MCF 10A (cell line): ENCODE measurements at regions not wholly inside any gene's neighbourhood (a gene's known extent, or its start where the extent isn't known, plus 50 kb on each side); places are given as distances from the start of the nearest gene placed in this dataset.

Experiments used
- BruUV-seq: library from RNA; stranded (reverse); fragments of 400-500 nt; replicated peaks from 2 replicates; lab custom pipeline; 2021; lab: Mats Ljungman, UMichigan
- CTCF ChIA-PET: fragments of 300-600 bp; sonication (Branson Sonifier 250); formaldehyde crosslinking; extraction: SDS; loops from one replicate; lab custom pipeline; 2021; ENCODE audit warnings: antibody characterized with exemption, inconsistent platforms; lab: Yijun Ruan, JAX
- POLR2A ChIA-PET: fragments of 300-600, 350-650 bp; sonication (Branson Sonifier 250); formaldehyde crosslinking; extraction: SDS; loops from one replicate; lab custom pipeline; 2020; ENCODE audit warnings: antibody characterized with exemption, inconsistent platforms; lab: Yijun Ruan, JAX
- DNase-seq: peaks from one replicate; pipeline ENCODE4 v3.0.0-alpha.2; 2018; ENCODE audit not compliant: unreplicated experiment
- H3K27ac Mint-ChIP-seq: one replicate; pipeline ENCODE4 v1.8.0; 2022; ENCODE audit warnings: mild to moderate bottlenecking, low read depth, mixed read lengths; ENCODE audit not compliant: unreplicated experiment
- H3K27me3 Mint-ChIP-seq: one replicate; pipeline ENCODE4 v1.8.0; 2022; ENCODE audit warnings: mixed read lengths; ENCODE audit not compliant: insufficient read depth, unreplicated experiment
- H3K36me3 Mint-ChIP-seq: one replicate; pipeline ENCODE4 v1.8.0; 2022; ENCODE audit warnings: mild to moderate bottlenecking, moderate library complexity, mixed read lengths; ENCODE audit not compliant: insufficient read depth, unreplicated experiment
- H3K4me1 Mint-ChIP-seq: one replicate; pipeline ENCODE4 v1.8.0; 2022; ENCODE audit warnings: mixed read lengths; ENCODE audit not compliant: insufficient read depth, unreplicated experiment
- H3K4me3 Mint-ChIP-seq: one replicate; pipeline ENCODE4 v1.8.0; 2022; ENCODE audit warnings: mild to moderate bottlenecking, moderate library complexity, mixed read lengths; ENCODE audit not compliant: unreplicated experiment
- H3K9me3 Mint-ChIP-seq: one replicate; pipeline ENCODE4 v1.8.0; 2022; ENCODE audit warnings: mixed read lengths; ENCODE audit not compliant: unreplicated experiment
- intact Hi-C: fragments of 100-400 bp; cut with micrococcal nuclease; formaldehyde crosslinking; loops from 2 replicates; pipeline ENCODE4 v1.14.1; 2022
- TF ChIP-seq, protein P1 (sequence below): fragments of 200-600 bp; IDR thresholded peaks from one replicate; pipeline ENCODE4 v1.8.0; 2022; ENCODE audit warnings: antibody characterized with exemption, mild to moderate bottlenecking; ENCODE audit not compliant: unreplicated experiment

DNA sequence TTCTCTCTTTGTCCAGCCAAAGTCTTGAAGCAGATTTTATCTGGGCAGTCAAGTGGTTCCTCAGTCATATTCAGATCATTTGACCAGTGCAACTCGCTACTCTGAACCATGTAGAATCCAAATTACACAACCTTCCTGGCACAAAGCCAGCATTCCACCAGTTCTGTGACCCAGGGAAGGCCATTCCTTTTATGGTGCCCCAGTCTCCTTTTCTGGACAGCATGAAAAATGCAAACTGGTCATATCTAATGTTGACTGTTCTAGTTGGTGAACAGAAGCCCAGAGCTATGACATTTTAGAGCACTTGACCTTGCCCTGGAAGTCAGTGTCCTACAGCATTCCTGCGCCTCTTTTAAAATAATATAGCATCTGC lies 364.6 kb downstream of the BRINP1 start:
- intact Hi-C loops = no loop called here
- BruUV-seq = no TSS peak
- Mint-ChIP-seq H3K36me3 (no peaks in the 10 kb centered on the region), H3K9me3 (no peaks in the 10 kb centered on the region), H3K27ac (no peak overlapping the region), H3K27me3 (no peaks in the 10 kb centered on the region), H3K4me1 (no peaks in the 10 kb centered on the region), H3K4me3 (no peak overlapping the region)
- ChIA-PET POLR2A (no interaction called here), CTCF (interaction anchor here (0.6 kb wide), 1 partner anchor 13 kb away, joined by 3 read pairs; no protein-coding TSS in a partner anchor)
- peak; percentile 88 for DNase-seq
- TF ChIP-seq, protein P1, sequence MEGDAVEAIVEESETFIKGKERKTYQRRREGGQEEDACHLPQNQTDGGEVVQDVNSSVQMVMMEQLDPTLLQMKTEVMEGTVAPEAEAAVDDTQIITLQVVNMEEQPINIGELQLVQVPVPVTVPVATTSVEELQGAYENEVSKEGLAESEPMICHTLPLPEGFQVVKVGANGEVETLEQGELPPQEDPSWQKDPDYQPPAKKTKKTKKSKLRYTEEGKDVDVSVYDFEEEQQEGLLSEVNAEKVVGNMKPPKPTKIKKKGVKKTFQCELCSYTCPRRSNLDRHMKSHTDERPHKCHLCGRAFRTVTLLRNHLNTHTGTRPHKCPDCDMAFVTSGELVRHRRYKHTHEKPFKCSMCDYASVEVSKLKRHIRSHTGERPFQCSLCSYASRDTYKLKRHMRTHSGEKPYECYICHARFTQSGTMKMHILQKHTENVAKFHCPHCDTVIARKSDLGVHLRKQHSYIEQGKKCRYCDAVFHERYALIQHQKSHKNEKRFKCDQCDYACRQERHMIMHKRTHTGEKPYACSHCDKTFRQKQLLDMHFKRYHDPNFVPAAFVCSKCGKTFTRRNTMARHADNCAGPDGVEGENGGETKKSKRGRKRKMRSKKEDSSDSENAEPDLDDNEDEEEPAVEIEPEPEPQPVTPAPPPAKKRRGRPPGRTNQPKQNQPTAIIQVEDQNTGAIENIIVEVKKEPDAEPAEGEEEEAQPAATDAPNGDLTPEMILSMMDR = no peak

DNA sequence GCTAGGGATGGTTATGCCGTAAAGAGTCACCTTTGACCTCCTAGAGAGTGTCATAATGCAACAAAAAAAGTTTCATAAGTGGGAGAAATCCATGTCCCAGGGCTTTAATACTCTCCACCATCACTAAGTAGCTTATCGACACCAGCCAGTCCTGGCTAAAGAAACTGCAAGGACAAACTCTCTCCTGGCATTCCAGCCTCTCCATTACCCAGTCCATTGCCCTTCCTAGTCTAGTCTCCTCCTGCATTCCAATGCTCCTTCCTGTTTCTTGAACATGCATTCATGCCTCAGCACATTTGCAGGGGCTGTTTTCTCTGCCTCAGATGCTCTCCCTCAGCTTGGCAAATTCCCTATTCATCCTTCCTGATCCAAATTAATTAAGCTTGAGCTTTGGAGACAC lies 364.1 kb downstream of the BRINP1 start:
- Mint-ChIP-seq H3K4me1 (no peaks in the 10 kb centered on the region), H3K27me3 (no peaks in the 10 kb centered on the region), H3K27ac (no peak overlapping the region), H3K36me3 (no peaks in the 10 kb centered on the region), H3K9me3 (no peaks in the 10 kb centered on the region), H3K4me3 (no peak overlapping the region)
- DNase-seq = peak; percentile 16
- CTCF ChIA-PET = interaction anchor here (0.6 kb wide), 1 partner anchor 14 kb away, joined by 3 read pairs; no protein-coding TSS in a partner anchor
- POLR2A ChIA-PET = no interaction called here
- no TSS peak for BruUV-seq
- TF ChIP-seq, protein P1 = no peak
- intact Hi-C loops = no loop called here

DNA sequence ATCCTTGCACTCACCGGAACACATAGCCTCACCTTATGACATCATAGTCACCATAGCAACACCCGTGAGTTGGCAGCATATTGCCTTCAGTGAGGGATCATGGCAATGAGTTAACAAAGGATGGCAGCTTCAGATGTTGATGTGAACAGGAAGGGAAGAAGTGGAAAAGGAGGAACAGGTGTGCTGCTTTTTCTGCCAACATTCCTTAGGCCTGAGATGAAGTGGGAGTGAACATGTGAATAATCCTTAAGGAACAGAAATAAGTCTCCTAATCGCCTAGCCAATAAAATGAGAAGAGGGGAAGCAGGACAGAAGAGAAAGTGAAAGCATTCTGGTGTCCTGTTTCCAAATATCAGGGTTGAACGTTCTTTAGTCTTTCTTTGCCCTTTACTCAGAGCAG lies 360.0 kb downstream of the BRINP1 start:
- Mint-ChIP-seq H3K36me3 (no peaks in the 10 kb centered on the region), H3K4me3 (peak overlapping the region; percentile 41), H3K4me1 (no peaks in the 10 kb centered on the region), H3K9me3 (peaks cover 8% of the 10 kb centered on the region), H3K27me3 (no peaks in the 10 kb centered on the region), H3K27ac (no peak overlapping the region)
- TF ChIP-seq, protein P1 = no peak
- intact Hi-C loops = no loop called here
- CTCF ChIA-PET = no interaction called here
- BruUV-seq = no TSS peak
- POLR2A ChIA-PET = no interaction called here
- peak; percentile 77 for DNase-seq

DNA sequence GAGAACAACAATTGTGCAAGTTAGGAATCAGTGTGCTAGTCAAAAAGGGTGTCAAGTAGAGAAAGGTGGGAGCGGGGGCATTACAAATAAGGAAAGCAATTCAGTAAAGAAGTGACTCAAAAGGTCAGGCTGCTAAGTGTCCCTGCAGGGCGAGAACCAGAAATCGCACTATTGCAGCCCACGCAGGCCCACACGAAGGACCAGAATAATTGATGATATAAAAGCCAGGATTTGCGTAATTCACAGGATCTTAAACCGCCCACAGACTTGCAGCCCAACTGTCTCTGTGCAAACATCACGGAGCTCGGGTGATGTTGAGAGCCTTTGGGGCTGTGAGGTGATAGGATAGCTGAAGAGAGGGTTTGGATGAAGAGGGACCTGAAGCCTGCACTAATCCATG lies 349.0 kb downstream of the BRINP1 start:
- H3K4me3 Mint-ChIP-seq = no peak overlapping the region
- no peak overlapping the region for H3K27ac Mint-ChIP-seq
- intact Hi-C loops = no loop called here
- no peaks in the 10 kb centered on the region for H3K27me3 Mint-ChIP-seq
- DNase-seq = no peak
- no TSS peak for BruUV-seq
- H3K4me1 Mint-ChIP-seq = no peaks in the 10 kb centered on the region
- peaks cover 41% of the 10 kb centered on the region for H3K9me3 Mint-ChIP-seq
- ChIA-PET CTCF (interaction anchor here (0.6 kb wide), 2 partner anchors 67 to 711 kb away, joined by 3 read pairs; no protein-coding TSS in a partner anchor), POLR2A (no interaction called here)
- H3K36me3 Mint-ChIP-seq = no peaks in the 10 kb centered on the region
- TF ChIP-seq, protein P1 = no peak
